ENCODE measurements at regions not wholly inside any gene's neighbourhood (a gene's known extent, or its start where the extent isn't known, plus 50 kb on each side); places are given as distances from the start of the nearest gene placed in this dataset.
A peak's percentile ranks its signal among the peaks of the same experiment; 100 is the strongest.

GRCh38 chrX:7522860-7523259 is 320.1 kb upstream of the VCX start:
- no peak overlapping the region for H2AFZ ChIP-seq (ENCODE audit: low read length)
- intact Hi-C loops (cut with micrococcal nuclease; ENCODE audit: unreplicated experiment) (no loop called here), in situ Hi-C loops (cut with HindIII; ENCODE audit: extremely low pct_ligation_motif_present, low pct_unique_long_range_greater_than_20kb) (no loop called here)
- CTCF ChIA-PET (ENCODE audit: low intra/inter-chr PET ratio, low total read pairs) = no interaction called here
- H3K4me3 ChIP-seq (replicated peaks in 1 of 3; ENCODE audit: insufficient read depth in 1 of 3, low read depth in 2 of 3, low read length in 3 of 3) = no peak overlapping the region
- no peaks in the 10 kb centered on the region for H3K79me2 ChIP-seq (ENCODE audit: insufficient read depth, low read length)
- whole genome bisulfite sequencing (ENCODE audit: low lambda C conversion rate) = 0% methylated on average over 2 of the region's 2 CpGs
- no peak overlapping the region for H3K4me2 ChIP-seq (ENCODE audit: low read depth, low read length)
- TF ChIP-seq MAFK (conservative IDR thresholded peaks at IDR 0.05 in 1 of 2, IDR thresholded peaks at IDR 0.05 in 1 of 2; ENCODE audit: low read length in 2 of 2) (peak; percentile 32 to 77; a peak in 2 of 4 replicates), MAFF (IDR thresholded peaks at IDR 0.05; ENCODE audit: low read depth, low read length) (peak; percentile 53; the same call in 1 of the 2 replicates), CC2D1A (CRISPR knock-in tag; IDR thresholded peaks at IDR 0.05) (no peak), ZKSCAN1 (IDR thresholded peaks at IDR 0.05; ENCODE audit: low read length) (no peak)
- no peak for FAIRE-seq
- H3K9me3 ChIP-seq (ENCODE audit: low read length) = no peaks in the 10 kb centered on the region
- no peaks in the 10 kb centered on the region for H3K27me3 ChIP-seq (ENCODE audit: control insufficient read depth in 1 of 2, insufficient read depth in 2 of 2, low read length in 2 of 2)
- H3K36me3 ChIP-seq (replicated peaks in 1 of 2; ENCODE audit: control insufficient read depth in 1 of 2, insufficient read depth in 2 of 2, low read length in 2 of 2) = no peaks in the 10 kb centered on the region
- DNase-seq (ENCODE audit: low spot score) = no peak
- no peaks in the 10 kb centered on the region for H3K4me1 ChIP-seq (ENCODE audit: insufficient read depth, low read length)
- POLR2A ChIA-PET = no interaction called here
- no peaks in the 10 kb centered on the region for H4K20me1 ChIP-seq (ENCODE audit: insufficient read depth, low read length)
- no peak for ATAC-seq
- no TSS peak for BruUV-seq (replicated peaks)
- H3K9ac ChIP-seq (ENCODE audit: insufficient read depth, low read depth, low read length) = no peak overlapping the region
- no peak overlapping the region for H3K27ac ChIP-seq (ENCODE audit: extremely low read length, insufficient read depth, low read length)

- H3K4me2 ChIP-seq (ENCODE audit: low read depth, low read length) = no peak overlapping the region
Measured at GRCh38 chrX:7515681-7516413, 327.1 kb upstream of the VCX start.

More at GRCh38 chrX:7515681-7516413, 327.1 kb upstream of the VCX start:
- 0% methylated on average over 4 of the region's 4 CpGs for WGBS (ENCODE audit: low lambda C conversion rate)
- Histone ChIP-seq H4K20me1 (ENCODE audit: insufficient read depth, low read length) (no peaks in the 10 kb centered on the region), H3K36me3 (replicated peaks in 1 of 2; ENCODE audit: control insufficient read depth in 1 of 2, insufficient read depth in 2 of 2, low read length in 2 of 2) (no peaks in the 10 kb centered on the region), H3K4me1 (ENCODE audit: insufficient read depth, low read length) (no peaks in the 10 kb centered on the region), H3K9ac (ENCODE audit: insufficient read depth, low read depth, low read length) (no peak overlapping the region), H3K27ac (ENCODE audit: extremely low read length, insufficient read depth, low read length) (no peak overlapping the region), H3K9me3 (ENCODE audit: low read length) (no peaks in the 10 kb centered on the region), H3K4me3 (replicated peaks in 1 of 3; ENCODE audit: insufficient read depth in 1 of 3, low read depth in 2 of 3, low read length in 3 of 3) (no peak overlapping the region), H3K27me3 (ENCODE audit: control insufficient read depth in 1 of 2, insufficient read depth in 2 of 2, low read length in 2 of 2) (no peaks in the 10 kb centered on the region), H3K79me2 (ENCODE audit: insufficient read depth, low read length) (no peaks in the 10 kb centered on the region), H2AFZ (ENCODE audit: low read length) (no peak overlapping the region)
- ATAC-seq (no peak), FAIRE-seq (no peak), DNase-seq (ENCODE audit: low spot score) (no peak)
- ChIA-PET CTCF (ENCODE audit: low intra/inter-chr PET ratio, low total read pairs) (no interaction called here), POLR2A (no interaction called here)
- BruUV-seq (replicated peaks) = no TSS peak
- in situ Hi-C loops (cut with HindIII; ENCODE audit: extremely low pct_ligation_motif_present, low pct_unique_long_range_greater_than_20kb) = no loop called here
- TF ChIP-seq SMARCC2 (IDR thresholded peaks at IDR 0.05) (no peak), EP300 (IDR thresholded peaks at IDR 0.05; ENCODE audit: low read depth in 2 of 2, low read length in 2 of 2) (no peak), EP300 (CRISPR knock-in tag; IDR thresholded peaks at IDR 0.05; ENCODE audit: borderline replicate concordance) (no peak), SRF (IDR thresholded peaks at IDR 0.05; ENCODE audit: low read depth, low read length) (peak; percentile 78; the same call in 1 of the 2 replicates), ZNF792 (CRISPR knock-in tag; IDR thresholded peaks at IDR 0.05) (no peak), CBX1 (IDR thresholded peaks at IDR 0.05; ENCODE audit: low read depth) (no peak), CHD2 (IDR thresholded peaks at IDR 0.05; ENCODE audit: low read depth, low read length) (no peak), MTA1 (CRISPR knock-in tag; IDR thresholded peaks at IDR 0.05; ENCODE audit: borderline replicate concordance) (no peak), NFIC (IDR thresholded peaks at IDR 0.05; ENCODE audit: low read length) (no peak), NR0B2 (CRISPR knock-in tag; IDR thresholded peaks at IDR 0.05) (no peak)
- intact Hi-C loops (cut with micrococcal nuclease; ENCODE audit: unreplicated experiment) = no loop called here

Measured in HepG2 (cell line).